ENCODE measurements at regions not wholly inside any gene's neighbourhood (a gene's known extent, or its start where the extent isn't known, plus 50 kb on each side); places are given as distances from the start of the nearest gene placed in this dataset.

- CTCF ChIA-PET = no interaction called here
- no peak for TF ChIP-seq CTCF (conservative IDR thresholded peaks at IDR 0.05; ENCODE audit: low read depth)
- POLR2A ChIA-PET (ENCODE audit: low non-redundant PET) = no interaction called here
Measured at GRCh38 chr6:55019591-55019990, 154.7 kb upstream of the HCRTR2 start.

GRCh38 chr6:55023230-55023629, 151.1 kb upstream of the HCRTR2 start:
- H3K27ac ChIP-seq = no peak overlapping the region
- ChIA-PET POLR2A (ENCODE audit: low non-redundant PET) (no interaction called here), CTCF (no interaction called here)
- no peak for DNase-seq (ENCODE audit: low spot score)
- no peak for TF ChIP-seq CTCF (conservative IDR thresholded peaks at IDR 0.05; ENCODE audit: low read depth)

More at GRCh38 chr6:55019591-55019990, 154.7 kb upstream of the HCRTR2 start:
- H3K27ac ChIP-seq = no peak overlapping the region
- no peak for DNase-seq (ENCODE audit: low spot score)

GRCh38 chr6:55033016-55033546, 141.2 kb upstream of the HCRTR2 start:
- H3K27ac ChIP-seq = no peak overlapping the region
- no peak for TF ChIP-seq CTCF (conservative IDR thresholded peaks at IDR 0.05; ENCODE audit: low read depth)
- POLR2A ChIA-PET (ENCODE audit: low non-redundant PET) = no interaction called here
- DNase-seq (ENCODE audit: low spot score) = no peak
- CTCF ChIA-PET = no interaction called here

GRCh38 chr6:55034752-55035151, 139.6 kb upstream of the HCRTR2 start:
- ChIA-PET CTCF (interaction anchor here (0.7 kb wide), 1 partner anchor 280 kb away, joined by 5 read pairs; no protein-coding TSS in a partner anchor), POLR2A (ENCODE audit: low non-redundant PET) (no interaction called here)
- no peak for DNase-seq (ENCODE audit: low spot score)
- no peak for TF ChIP-seq CTCF (conservative IDR thresholded peaks at IDR 0.05; ENCODE audit: low read depth)
- H3K27ac ChIP-seq = no peak overlapping the region

GRCh38 chr6:55040102-55040848, 134.0 kb upstream of the HCRTR2 start:
- no peak for DNase-seq (ENCODE audit: low spot score)
- no peak overlapping the region for H3K27ac ChIP-seq
- no peak for TF ChIP-seq CTCF (conservative IDR thresholded peaks at IDR 0.05; ENCODE audit: low read depth)
- POLR2A ChIA-PET (ENCODE audit: low non-redundant PET) = no interaction called here
- CTCF ChIA-PET = interaction anchor here (1.1 kb wide), 1 partner anchor 10 kb away, joined by 3 read pairs; no protein-coding TSS in a partner anchor

GRCh38 chr6:55046869-55047422, 127.4 kb upstream of the HCRTR2 start:
- no peak overlapping the region for H3K27ac ChIP-seq
- ChIA-PET CTCF (no interaction called here), POLR2A (ENCODE audit: low non-redundant PET) (interaction anchor here (0.6 kb wide), 1 partner anchor 484 kb away, joined by 3 read pairs; no protein-coding TSS in a partner anchor)
- TF ChIP-seq CTCF (conservative IDR thresholded peaks at IDR 0.05; ENCODE audit: low read depth) = no peak
- no peak for DNase-seq (ENCODE audit: low spot score)
